ENCODE measurements at regions not wholly inside any gene's neighbourhood (a gene's known extent, or its start where the extent isn't known, plus 50 kb on each side); places are given as distances from the start of the nearest gene placed in this dataset.

DNA sequence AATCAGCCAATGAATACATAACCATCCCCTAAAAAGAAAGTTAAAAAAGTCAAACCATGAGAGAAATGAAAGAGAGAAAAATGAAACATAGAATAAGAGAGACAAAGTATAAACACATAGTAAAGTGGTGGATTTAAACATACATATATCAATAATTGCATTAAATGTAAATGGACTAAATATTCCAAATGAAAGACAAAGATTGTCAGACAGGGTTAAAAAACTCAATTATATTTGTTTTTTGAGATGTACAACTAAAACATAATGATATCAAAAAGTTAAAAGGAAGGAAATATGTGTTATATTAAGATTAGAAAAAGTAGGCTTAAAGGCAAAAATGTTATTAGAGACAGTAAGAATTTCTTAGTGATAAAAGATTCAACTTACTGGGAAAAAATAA is 83.8 kb upstream of the CELF4 start:
- DNase-seq (ENCODE audit: low read depth, low spot score) = no peak
- H3K9ac ChIP-seq (ENCODE audit: insufficient read length, low read depth) = no peak overlapping the region
- no peaks in the 10 kb centered on the region for H3K36me3 ChIP-seq (ENCODE audit: insufficient read depth, insufficient read length, low read length)
- H3K27me3 ChIP-seq (ENCODE audit: insufficient read depth, insufficient read length) = no peaks in the 10 kb centered on the region
- H3K4me3 ChIP-seq (ENCODE audit: insufficient read length, low read depth) = no peak overlapping the region
- H3K4me1 ChIP-seq (ENCODE audit: insufficient read depth, insufficient read length) = no peaks in the 10 kb centered on the region
- TF ChIP-seq ZNF274 (IDR thresholded peaks at IDR 0.05; ENCODE audit: low read depth, low read length) (no peak), SUZ12 (IDR thresholded peaks at IDR 0.05; ENCODE audit: extremely low read depth, insufficient read depth, insufficient read length) (no peak), YY1 (IDR thresholded peaks at IDR 0.05; ENCODE audit: insufficient read depth, insufficient read length) (no peak)
- H3K9me3 ChIP-seq (ENCODE audit: insufficient read depth, low read length) = peaks cover 7% of the 10 kb centered on the region; the same call in 1 of the 2 replicates

DNA sequence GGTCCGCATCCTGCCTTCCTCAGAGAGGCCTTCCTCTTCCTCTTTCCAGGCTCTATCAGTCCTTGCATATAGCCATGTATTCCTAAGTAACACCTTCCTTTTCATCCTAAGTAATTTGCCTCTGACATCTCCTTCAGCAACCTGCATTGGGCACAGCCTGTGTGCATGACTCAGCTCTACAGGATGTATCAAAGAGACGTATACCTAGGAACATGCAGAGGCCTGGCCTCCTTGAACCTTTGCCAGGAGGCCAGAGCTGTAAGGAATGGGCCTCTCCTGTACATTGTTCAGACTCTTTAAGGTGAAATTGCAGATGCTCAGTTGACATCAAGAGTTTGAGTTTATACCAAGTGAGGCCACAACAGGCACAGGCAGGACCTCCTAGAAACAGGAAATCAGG is 76.0 kb upstream of the CELF4 start:
- H3K36me3 ChIP-seq (ENCODE audit: insufficient read depth, insufficient read length, low read length) = no peaks in the 10 kb centered on the region
- peaks cover 14% of the 10 kb centered on the region for H3K9me3 ChIP-seq (ENCODE audit: insufficient read depth, low read length)
- no peak overlapping the region for H3K9ac ChIP-seq (ENCODE audit: insufficient read length, low read depth)
- peaks cover 5% of the 10 kb centered on the region for H3K4me1 ChIP-seq (ENCODE audit: insufficient read depth, insufficient read length)
- H3K27me3 ChIP-seq (ENCODE audit: insufficient read depth, insufficient read length) = no peaks in the 10 kb centered on the region
- no peak for DNase-seq (ENCODE audit: low read depth, low spot score)
- TF ChIP-seq ZNF274 (IDR thresholded peaks at IDR 0.05; ENCODE audit: low read depth, low read length) = no peak
- TF ChIP-seq SUZ12 (IDR thresholded peaks at IDR 0.05; ENCODE audit: extremely low read depth, insufficient read depth, insufficient read length) = no peak
- no peak for TF ChIP-seq YY1 (IDR thresholded peaks at IDR 0.05; ENCODE audit: insufficient read depth, insufficient read length)
- H3K4me3 ChIP-seq (ENCODE audit: insufficient read length, low read depth) = no peak overlapping the region

DNA sequence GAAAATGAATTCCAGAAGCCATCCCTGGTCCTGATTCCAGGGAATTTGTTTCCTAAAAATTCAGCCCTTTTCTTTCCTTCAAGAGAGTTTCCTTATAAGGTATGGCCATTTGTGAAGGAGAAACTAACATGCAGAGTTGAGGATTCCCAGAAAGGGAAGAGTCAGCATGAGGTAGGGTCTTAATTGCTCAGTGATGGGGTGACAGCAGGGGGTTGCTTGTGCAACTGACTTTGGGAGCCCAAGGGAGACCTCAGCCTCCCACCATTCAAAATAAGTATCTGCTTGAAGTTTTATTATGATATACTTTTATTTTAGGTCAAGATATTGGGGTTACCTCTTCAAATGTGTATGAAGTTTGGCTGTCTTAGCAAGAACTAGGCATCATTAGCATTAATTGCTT is 74.9 kb upstream of the CELF4 start:
- Histone ChIP-seq H3K4me3 (ENCODE audit: insufficient read length, low read depth) (no peak overlapping the region), H3K27me3 (ENCODE audit: insufficient read depth, insufficient read length) (no peaks in the 10 kb centered on the region), H3K9me3 (ENCODE audit: insufficient read depth, low read length) (peaks cover 10% of the 10 kb centered on the region), H3K9ac (ENCODE audit: insufficient read length, low read depth) (no peak overlapping the region), H3K4me1 (ENCODE audit: insufficient read depth, insufficient read length) (peaks cover 5% of the 10 kb centered on the region), H3K36me3 (ENCODE audit: insufficient read depth, insufficient read length, low read length) (no peaks in the 10 kb centered on the region)
- TF ChIP-seq SUZ12 (IDR thresholded peaks at IDR 0.05; ENCODE audit: extremely low read depth, insufficient read depth, insufficient read length) (no peak), ZNF274 (IDR thresholded peaks at IDR 0.05; ENCODE audit: low read depth, low read length) (no peak)
- no peak for DNase-seq (ENCODE audit: low read depth, low spot score)

DNA sequence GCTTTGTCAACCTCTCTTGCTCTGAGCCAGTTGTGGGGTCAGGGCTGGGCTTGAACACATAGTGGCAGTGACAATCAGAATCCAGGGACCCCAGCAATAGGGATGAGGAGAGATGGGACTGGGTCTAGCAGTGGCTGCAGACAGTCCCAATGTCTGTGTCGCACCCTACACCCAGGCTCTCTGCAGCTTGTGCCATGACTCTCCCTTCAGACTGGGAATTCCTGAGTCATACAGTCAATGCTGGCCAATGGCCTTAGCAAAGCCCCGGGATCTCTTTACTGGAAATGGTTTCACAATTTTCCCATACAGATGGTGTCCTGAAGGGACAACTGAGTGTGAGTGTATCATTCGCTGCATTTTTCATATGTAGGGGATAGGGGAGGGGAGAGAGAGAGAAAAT is 74.2 kb upstream of the CELF4 start:
- no peaks in the 10 kb centered on the region for H3K27me3 ChIP-seq (ENCODE audit: insufficient read depth, insufficient read length)
- peaks cover 5% of the 10 kb centered on the region for H3K4me1 ChIP-seq (ENCODE audit: insufficient read depth, insufficient read length)
- no peaks in the 10 kb centered on the region for H3K36me3 ChIP-seq (ENCODE audit: insufficient read depth, insufficient read length, low read length)
- TF ChIP-seq SUZ12 (IDR thresholded peaks at IDR 0.05; ENCODE audit: extremely low read depth, insufficient read depth, insufficient read length) (no peak), ZNF274 (IDR thresholded peaks at IDR 0.05; ENCODE audit: low read depth, low read length) (no peak), YY1 (IDR thresholded peaks at IDR 0.05; ENCODE audit: insufficient read depth, insufficient read length) (no peak)
- H3K9ac ChIP-seq (ENCODE audit: insufficient read length, low read depth) = no peak overlapping the region
- peaks cover 10% of the 10 kb centered on the region; the same call in 1 of the 2 replicates for H3K9me3 ChIP-seq (ENCODE audit: insufficient read depth, low read length)
- no peak overlapping the region for H3K4me3 ChIP-seq (ENCODE audit: insufficient read length, low read depth)
- DNase-seq (ENCODE audit: low read depth, low spot score) = no peak

DNA sequence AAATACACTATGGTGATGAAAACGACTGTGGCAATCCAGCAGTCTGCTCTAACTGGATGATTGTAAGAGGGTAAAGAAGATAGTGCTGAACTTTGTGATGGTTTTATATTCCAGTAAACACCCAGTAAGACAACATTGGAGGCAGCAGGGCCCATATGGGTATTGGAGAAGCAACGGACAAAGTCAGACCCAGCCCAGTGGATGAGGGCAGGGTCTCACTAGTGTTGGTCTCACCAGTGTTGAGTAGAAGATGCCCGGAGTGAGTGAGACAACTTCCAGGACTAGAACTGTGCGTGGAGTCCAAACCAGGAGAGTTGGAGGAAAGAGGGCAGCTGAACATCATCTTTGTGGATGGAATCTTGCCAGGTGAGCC is 71.9 kb upstream of the CELF4 start:
- no peak overlapping the region for H3K9ac ChIP-seq (ENCODE audit: insufficient read length, low read depth)
- H3K27me3 ChIP-seq (ENCODE audit: insufficient read depth, insufficient read length) = no peaks in the 10 kb centered on the region
- no peaks in the 10 kb centered on the region for H3K9me3 ChIP-seq (ENCODE audit: insufficient read depth, low read length)
- H3K36me3 ChIP-seq (ENCODE audit: insufficient read depth, insufficient read length, low read length) = no peaks in the 10 kb centered on the region
- DNase-seq (ENCODE audit: low read depth, low spot score) = no peak
- no peak overlapping the region for H3K4me3 ChIP-seq (ENCODE audit: insufficient read length, low read depth)
- H3K4me1 ChIP-seq (ENCODE audit: insufficient read depth, insufficient read length) = peaks cover 5% of the 10 kb centered on the region
- no peak for TF ChIP-seq SUZ12 (IDR thresholded peaks at IDR 0.05; ENCODE audit: extremely low read depth, insufficient read depth, insufficient read length)
- TF ChIP-seq ZNF274 (IDR thresholded peaks at IDR 0.05; ENCODE audit: low read depth, low read length) = no peak
- no peak for TF ChIP-seq YY1 (IDR thresholded peaks at IDR 0.05; ENCODE audit: insufficient read depth, insufficient read length)

DNA sequence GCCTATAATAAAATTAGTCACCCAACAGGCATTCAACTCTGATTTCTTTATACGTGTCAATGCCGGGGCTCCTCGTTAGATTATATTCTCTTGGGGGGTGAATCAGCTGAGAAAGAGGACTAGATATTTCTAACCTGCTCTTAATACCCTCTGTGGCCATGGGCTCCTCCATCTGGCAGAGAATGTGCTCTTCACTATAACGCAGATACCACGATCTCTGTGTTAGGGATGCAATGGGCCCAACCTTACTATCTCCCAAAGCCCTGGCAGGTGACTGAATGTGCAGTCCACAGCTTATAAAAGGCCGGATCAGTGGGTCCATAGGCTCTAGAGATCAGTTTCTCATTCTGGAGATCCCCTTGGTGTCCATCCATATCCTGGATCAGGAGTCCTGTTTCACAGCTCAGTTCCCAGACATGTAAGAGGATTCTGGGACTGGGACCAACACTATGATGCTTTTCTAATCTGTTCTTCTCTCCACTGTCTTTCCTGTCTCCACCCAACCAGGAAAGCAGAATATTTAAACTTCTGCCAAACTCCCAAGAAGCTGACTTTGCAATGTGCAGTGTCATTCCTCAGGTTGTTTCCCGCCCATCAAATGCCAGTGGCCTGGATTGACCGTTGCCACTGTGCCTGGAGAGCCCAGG is 71.4 kb upstream of the CELF4 start:
- Histone ChIP-seq H3K27me3 (ENCODE audit: insufficient read depth, insufficient read length) (no peaks in the 10 kb centered on the region), H3K4me1 (ENCODE audit: insufficient read depth, insufficient read length) (peaks cover 5% of the 10 kb centered on the region), H3K4me3 (ENCODE audit: insufficient read length, low read depth) (no peak overlapping the region), H3K9me3 (ENCODE audit: insufficient read depth, low read length) (no peaks in the 10 kb centered on the region), H3K36me3 (ENCODE audit: insufficient read depth, insufficient read length, low read length) (no peaks in the 10 kb centered on the region), H3K9ac (ENCODE audit: insufficient read length, low read depth) (no peak overlapping the region)
- no peak for TF ChIP-seq ZNF274 (IDR thresholded peaks at IDR 0.05; ENCODE audit: low read depth, low read length)
- no peak for TF ChIP-seq YY1 (IDR thresholded peaks at IDR 0.05; ENCODE audit: insufficient read depth, insufficient read length)
- no peak for TF ChIP-seq SUZ12 (IDR thresholded peaks at IDR 0.05; ENCODE audit: extremely low read depth, insufficient read depth, insufficient read length)
- no peak for DNase-seq (ENCODE audit: low read depth, low spot score)

DNA sequence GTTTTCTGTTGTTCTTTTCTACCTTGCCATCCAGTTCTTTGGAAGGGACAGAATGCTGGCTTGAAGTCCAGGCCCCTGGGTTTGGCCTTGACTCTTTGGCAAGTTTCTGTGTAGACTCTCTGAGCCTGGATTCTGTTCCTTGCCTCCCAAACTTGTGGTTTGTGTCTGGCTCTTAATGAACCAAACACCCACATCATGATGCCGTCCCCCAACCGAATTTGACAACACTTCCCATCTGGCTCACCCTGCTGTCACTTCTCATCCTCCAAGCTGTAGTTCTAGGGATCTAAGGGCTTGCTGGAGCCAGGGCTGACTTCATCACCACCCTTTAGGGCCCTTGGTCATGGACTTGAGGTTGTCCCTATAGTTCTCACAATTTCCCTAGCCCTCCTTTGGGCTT is 68.9 kb upstream of the CELF4 start:
- H3K9ac ChIP-seq (ENCODE audit: insufficient read length, low read depth) = no peak overlapping the region
- no peaks in the 10 kb centered on the region for H3K36me3 ChIP-seq (ENCODE audit: insufficient read depth, insufficient read length, low read length)
- DNase-seq (ENCODE audit: low read depth, low spot score) = no peak
- H3K4me3 ChIP-seq (ENCODE audit: insufficient read length, low read depth) = no peak overlapping the region
- no peaks in the 10 kb centered on the region for H3K27me3 ChIP-seq (ENCODE audit: insufficient read depth, insufficient read length)
- no peak for TF ChIP-seq SUZ12 (IDR thresholded peaks at IDR 0.05; ENCODE audit: extremely low read depth, insufficient read depth, insufficient read length)
- no peak for TF ChIP-seq ZNF274 (IDR thresholded peaks at IDR 0.05; ENCODE audit: low read depth, low read length)
- no peak for TF ChIP-seq YY1 (IDR thresholded peaks at IDR 0.05; ENCODE audit: insufficient read depth, insufficient read length)
- H3K9me3 ChIP-seq (ENCODE audit: insufficient read depth, low read length) = no peaks in the 10 kb centered on the region
- no peaks in the 10 kb centered on the region for H3K4me1 ChIP-seq (ENCODE audit: insufficient read depth, insufficient read length)

Data from NT2/D1 (cell line).